Activated CD8-positive, alpha-beta memory T cell treated with anti-CD3 and anti-CD28 coated beads for 36 hours (primary cell): ENCODE measurements at regions not wholly inside any gene's neighbourhood (a gene's known extent, or its start where the extent isn't known, plus 50 kb on each side); places are given as distances from the start of the nearest gene placed in this dataset.

ENCODE experiments used
- CTCF ChIA-PET: fragments of 350-600 bp; sonication (Branson Sonifier 250); formaldehyde crosslinking; loops from one replicate; lab custom pipeline; 2021; ENCODE audit warnings: antibody characterized with exemption; lab: Charles Lee
- POLR2A ChIA-PET: fragments of 350-600 bp; sonication (Branson Sonifier 250); formaldehyde crosslinking; loops from one replicate; lab custom pipeline; 2021; ENCODE audit warnings: antibody characterized with exemption; lab: Charles Lee

DNA sequence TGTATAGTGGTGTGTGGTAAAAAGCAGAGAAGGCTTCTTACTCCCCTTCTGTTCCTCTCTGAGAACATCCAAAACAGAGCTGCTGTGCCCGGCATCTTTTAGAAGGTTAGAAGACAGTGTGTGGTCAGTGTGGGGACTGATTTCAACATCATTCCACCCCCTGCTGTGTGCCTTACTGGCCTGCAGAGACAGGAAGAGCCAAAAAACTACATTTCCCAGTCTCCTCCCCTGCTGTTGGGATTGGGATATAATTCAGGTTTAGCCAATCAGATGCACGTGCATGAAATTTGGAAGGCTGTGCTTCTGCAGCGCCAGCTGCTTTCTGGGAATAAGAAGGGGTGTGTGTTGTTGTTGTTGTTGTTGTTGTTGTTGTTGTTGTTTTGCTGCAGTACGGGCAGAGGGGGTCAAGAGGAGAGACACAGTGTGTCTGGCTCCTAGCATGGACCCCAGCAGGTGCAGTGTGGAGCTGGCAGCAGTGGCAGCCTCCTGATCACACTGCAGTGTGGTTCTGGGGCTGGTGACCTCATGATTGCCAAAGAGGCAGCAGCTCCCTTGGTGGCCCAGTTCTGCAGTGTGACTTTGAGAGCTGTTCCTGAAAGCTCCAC is 74.7 kb downstream of the MRPL14 start:
- ChIA-PET POLR2A (no interaction called here), CTCF (interaction anchor here (1.0 kb wide), 1 partner anchor 24 kb away, joined by 3 read pairs; no protein-coding TSS in a partner anchor)

- POLR2A ChIA-PET, result interaction anchor here (0.6 kb wide), 1 partner anchor 21 kb away, joined by 3 read pairs; no protein-coding TSS in a partner anchor
- CTCF ChIA-PET, result no interaction called here
Measured at GRCh38 chr6:44051515-44051914, 75.7 kb downstream of the MRPL14 start.

DNA sequence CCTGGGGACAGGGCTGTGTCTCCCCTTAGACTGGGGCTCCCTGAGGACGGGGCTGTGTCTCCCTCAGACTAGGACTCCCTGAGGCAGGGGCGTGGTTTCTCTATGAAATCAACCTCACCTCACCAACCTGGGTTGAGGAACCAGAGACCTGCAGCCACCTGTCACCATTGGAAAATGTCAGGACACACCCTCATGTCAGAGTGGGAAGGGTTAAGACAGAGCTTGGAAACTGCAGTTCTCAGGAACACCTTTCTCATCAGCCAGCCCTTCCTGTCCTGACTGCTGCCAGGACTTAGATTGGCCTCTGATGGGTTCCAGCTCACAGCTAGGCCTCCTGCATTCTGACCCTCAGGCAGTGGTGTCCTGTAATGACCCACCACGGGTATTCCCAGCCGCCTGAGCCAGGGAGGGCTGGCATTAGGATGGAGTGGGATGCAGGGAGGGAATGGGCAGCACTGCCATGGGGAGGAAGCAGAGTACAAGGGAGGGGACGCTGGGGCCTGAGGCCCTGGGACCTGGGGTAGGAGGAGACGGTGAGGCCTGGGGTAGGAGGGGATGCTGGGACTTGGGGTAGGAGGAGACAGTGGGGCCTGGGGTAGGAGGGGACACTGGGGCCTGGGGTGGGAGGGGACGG is 76.3 kb downstream of the MRPL14 start:
- CTCF ChIA-PET, result no interaction called here
- POLR2A ChIA-PET, result no interaction called here

DNA sequence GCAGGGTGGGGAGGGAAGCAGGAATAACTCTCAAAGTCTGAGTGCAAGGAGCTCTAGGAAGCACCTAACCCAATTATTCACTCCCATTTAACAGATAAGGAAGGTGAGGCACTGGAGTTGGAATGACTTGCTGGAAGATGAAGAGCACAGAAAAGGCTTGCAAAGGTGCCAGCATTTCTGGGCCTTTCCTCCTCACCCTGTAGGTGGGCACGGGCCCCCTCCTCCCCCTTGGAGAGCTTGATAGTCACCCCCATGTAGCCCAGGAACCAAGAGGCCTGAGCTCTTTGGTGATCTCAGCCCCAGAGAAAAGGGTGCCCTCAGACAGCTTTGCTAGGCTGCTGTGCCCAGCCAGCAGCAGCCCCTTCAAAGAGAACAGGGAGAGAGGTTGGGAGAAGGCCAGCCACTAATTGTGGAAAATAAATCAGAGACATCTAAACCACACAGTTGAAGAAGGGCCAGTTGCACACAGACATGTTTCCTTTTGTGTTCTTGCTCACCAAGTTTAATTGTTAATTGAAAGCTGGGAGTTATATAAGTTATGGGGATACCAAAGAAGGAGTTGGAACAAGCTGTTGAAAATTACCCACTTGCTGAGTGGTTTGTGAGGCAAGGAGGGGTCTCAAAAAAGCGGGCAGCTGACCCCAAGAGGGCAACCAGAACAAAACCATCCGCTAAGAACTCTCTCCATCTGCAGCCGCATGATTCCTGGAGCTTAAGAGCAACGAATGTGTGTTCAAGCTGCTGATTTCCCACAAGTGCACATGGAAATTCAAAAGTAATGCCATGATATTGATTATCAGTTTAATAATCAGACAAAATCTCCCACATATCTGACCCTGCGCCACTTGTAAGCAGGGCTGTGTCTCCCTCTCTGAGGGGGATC is 77.0 kb downstream of the MRPL14 start:
- CTCF ChIA-PET, result no interaction called here
- POLR2A ChIA-PET, result no interaction called here

- ChIA-PET POLR2A (no interaction called here), CTCF (no interaction called here)
Measured at GRCh38 chr6:44049163-44049988, 77.9 kb downstream of the MRPL14 start.

GRCh38 chr6:44048277-44048676 is 79.0 kb downstream of the MRPL14 start:
- POLR2A ChIA-PET, result interaction anchor here (0.6 kb wide), 1 partner anchor 103 kb away, joined by 4 read pairs; no protein-coding TSS in a partner anchor
- CTCF ChIA-PET, result no interaction called here

- POLR2A ChIA-PET, result no interaction called here
- CTCF ChIA-PET, result no interaction called here
Measured at GRCh38 chr6:44047801-44048200, 79.5 kb downstream of the MRPL14 start.

GRCh38 chr6:44047179-44047546 is 80.1 kb downstream of the MRPL14 start:
- ChIA-PET POLR2A (no interaction called here), CTCF (no interaction called here)

DNA sequence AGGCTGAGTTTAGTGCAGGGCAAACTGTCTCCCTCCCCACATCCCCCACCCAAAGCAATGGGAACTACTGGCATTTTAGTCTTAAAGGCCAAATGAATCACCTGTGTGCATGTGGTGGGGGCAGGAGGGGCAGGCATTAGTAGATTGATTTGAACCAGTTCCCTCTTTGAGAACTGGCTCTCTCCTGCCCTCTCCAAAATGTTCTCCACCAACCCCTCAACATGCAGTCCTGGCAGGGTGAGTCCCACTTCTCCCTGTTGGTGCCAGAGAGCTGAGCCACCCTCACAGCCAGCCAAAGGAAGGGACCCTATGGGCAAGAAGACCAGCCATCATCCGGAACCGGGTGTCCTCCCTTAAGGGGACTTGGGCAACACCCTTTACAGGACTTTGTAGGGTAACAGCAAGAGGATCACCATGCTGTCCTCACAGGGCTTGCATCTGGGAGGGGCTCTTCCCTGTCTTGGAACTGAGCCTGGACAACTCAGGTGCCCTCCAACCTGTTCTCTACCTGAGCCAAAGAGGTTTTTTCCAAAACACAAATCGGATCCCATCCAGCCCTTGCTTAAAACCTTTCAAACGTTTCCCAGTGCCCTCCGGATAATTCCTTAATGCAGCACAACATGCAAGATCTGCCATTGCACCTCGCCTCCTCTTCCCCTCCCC is 80.6 kb downstream of the MRPL14 start:
- POLR2A ChIA-PET, result no interaction called here
- CTCF ChIA-PET, result no interaction called here

GRCh38 chr6:44045672-44046015 is 81.6 kb downstream of the MRPL14 start:
- POLR2A ChIA-PET, result no interaction called here

DNA sequence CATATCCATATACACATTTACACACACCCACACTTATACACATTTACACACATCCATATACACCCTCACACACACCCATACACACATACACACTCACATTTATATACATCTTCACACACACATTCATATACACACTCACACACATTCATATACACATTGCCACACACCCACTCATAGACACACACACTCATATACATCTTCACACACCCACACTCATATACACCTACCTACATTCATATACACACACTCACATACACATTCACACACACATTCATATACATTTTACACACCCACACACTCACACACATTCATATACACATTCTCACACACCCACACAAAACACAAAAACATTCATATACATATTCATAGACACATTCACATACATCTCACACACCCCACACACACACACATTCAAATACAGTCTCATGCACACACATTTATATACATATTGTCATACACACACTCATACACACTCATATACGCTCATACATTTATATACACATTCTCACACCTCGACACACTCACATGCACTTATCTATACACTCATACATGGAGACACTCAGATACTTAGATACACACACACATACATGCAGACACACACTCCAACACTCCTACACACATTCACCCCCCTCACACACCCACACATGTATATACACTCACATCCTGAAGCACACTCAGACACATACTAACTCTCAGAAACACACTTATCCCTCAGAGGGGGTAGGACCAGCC is 82.1 kb downstream of the MRPL14 start:
- CTCF ChIA-PET, result no interaction called here
- POLR2A ChIA-PET, result no interaction called here

More at GRCh38 chr6:44045672-44046015, 81.6 kb downstream of the MRPL14 start:
- CTCF ChIA-PET, result no interaction called here

GRCh38 chr6:44044154-44044539 is 83.1 kb downstream of the MRPL14 start:
- ChIA-PET CTCF (no interaction called here), POLR2A (no interaction called here)

DNA sequence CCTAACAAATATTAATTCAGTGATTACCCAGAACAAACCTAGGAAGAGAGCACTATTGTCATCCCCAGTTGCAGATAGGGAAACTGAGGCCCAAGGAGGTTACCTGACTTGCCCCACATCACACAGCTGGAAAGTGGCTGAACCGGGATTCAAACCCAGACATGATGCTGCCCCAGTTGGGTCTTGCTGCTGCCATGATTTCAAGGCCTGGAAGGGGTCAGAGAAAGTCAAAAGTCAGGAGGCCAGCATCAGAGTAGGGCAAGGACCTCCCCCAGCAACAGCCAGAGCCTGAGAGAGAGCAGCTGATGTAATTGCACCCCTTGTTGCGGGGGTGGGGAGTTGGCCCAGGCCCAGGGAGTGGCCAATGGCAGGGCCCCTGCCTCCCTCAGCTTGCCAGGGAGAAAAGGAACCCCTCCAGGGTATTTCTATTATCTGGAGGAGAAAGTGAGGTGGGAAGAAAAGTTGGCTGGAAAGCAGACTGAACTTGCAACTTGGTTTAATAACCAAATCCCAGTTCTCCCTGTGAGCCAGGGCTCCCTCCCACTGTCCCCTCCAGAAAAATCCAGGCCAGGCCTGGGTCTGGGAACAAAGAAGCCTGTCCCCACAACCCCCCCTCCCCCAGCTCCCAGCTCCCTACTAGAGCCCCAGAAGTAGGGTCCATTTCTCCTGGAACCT is 83.6 kb downstream of the MRPL14 start:
- ChIA-PET POLR2A (no interaction called here), CTCF (no interaction called here)

- CTCF ChIA-PET, result no interaction called here
- POLR2A ChIA-PET, result no interaction called here
Measured at GRCh38 chr6:44042989-44043478, 84.2 kb downstream of the MRPL14 start.

DNA sequence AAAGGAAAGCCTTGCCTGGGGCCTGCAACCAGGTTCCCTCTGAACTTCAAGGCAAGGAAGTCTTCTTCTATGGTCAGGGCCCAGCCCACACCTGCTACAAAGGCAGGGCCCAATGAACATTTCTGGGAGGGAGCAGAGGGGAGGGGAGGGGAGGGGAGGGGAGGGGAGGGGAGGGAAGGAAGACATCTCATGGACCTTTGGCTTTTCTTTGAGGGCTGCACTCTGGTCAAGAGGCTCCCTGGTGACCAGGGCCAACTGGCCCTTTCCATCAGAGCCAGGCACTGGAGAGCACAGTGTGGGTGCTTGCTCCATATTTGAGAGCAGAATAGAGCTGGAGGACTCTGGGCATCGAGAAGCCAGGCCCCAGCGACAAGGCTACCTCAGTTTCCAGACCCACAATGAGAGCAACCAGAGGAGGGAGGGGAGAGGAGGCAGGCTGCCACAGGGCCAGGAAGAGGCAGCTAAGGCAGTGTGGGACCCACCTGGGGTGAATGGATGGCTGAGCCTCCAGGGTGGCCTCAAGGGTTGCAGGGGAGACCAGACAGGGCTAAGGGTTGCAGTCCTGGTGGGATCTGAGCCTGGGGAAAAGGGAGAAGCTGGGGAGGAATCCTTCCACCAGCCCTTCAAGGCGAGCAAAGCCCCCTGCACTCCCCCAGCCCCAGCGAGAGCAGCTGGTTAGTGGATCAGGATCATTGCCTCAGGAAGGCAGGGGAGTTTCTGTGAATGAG is 84.8 kb downstream of the MRPL14 start:
- ChIA-PET POLR2A (no interaction called here), CTCF (interaction anchor here (1.1 kb wide), 1 partner anchor 37 kb away, joined by 3 read pairs; no protein-coding TSS in a partner anchor)

DNA sequence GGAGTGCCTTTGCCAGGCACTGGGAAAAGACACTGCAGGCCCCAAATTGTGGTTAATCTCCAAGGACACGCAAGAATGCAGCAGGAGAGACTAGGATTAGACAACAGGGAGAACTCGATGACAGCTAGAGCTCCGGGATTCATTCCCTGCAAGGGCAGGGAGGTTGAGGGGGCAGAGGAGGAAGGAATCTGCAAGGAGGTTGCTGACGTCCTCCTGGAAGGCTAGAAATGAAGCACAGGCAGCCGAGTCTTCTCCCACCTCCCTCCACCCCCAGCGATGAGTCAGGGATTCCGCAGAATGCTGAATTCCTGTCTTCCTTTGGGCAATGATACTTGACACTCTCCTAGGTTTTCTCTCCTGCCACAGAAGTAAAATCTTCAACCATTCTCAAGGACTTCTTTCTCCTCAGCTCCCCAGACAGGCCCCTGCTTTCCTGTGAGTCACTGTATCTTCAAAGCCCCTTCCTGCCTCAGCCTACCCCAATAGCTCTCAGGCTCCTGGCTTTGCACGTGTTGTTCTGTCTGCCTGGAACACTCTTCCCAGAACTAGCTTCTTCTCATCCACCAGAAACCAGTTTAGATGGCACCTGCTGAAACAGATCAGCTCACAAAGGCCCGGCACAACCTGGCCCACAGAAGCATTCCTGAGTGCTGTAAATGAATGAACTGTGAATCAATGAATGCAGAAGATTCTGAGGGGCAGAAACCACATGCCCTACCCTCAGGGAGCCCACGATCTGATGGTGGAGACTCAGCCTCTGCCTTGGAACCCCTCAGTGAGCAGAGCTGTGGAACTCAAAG is 85.6 kb downstream of the MRPL14 start:
- ChIA-PET POLR2A (interaction anchor here (0.6 kb wide), 1 partner anchor 75 kb away, joined by 3 read pairs; no protein-coding TSS in a partner anchor), CTCF (interaction anchor here (1.1 kb wide), 1 partner anchor 37 kb away, joined by 3 read pairs; no protein-coding TSS in a partner anchor)
